Astrocyte of the spinal cord (primary cell): ENCODE measurements at regions not wholly inside any gene's neighbourhood (a gene's known extent, or its start where the extent isn't known, plus 50 kb on each side); places are given as distances from the start of the nearest gene placed in this dataset.

Experiments used
- DNase-seq: peaks from one replicate; pipeline ENCODE4 v3.0.0; 2011; ENCODE audit warnings: low read depth, low spot score
- H3K4me3 ChIP-seq: 2 replicates; pipeline ENCODE4 v1.5.1; 2011; ENCODE audit warnings: low read depth, mild to moderate bottlenecking, low read length, moderate library complexity
- in situ Hi-C: cut with HindIII; loops from 2 replicates; pipeline ENCODE4 v1.10.0; 2017; ENCODE audit warnings: low sequenced_read_pairs
- TF ChIP-seq, protein P1 (sequence below): IDR thresholded peaks from 2 replicates; pipeline ENCODE4 v1.5.1; 2012; ENCODE audit warnings: low read depth, mild to moderate bottlenecking, low read length, inconsistent platforms

DNA sequence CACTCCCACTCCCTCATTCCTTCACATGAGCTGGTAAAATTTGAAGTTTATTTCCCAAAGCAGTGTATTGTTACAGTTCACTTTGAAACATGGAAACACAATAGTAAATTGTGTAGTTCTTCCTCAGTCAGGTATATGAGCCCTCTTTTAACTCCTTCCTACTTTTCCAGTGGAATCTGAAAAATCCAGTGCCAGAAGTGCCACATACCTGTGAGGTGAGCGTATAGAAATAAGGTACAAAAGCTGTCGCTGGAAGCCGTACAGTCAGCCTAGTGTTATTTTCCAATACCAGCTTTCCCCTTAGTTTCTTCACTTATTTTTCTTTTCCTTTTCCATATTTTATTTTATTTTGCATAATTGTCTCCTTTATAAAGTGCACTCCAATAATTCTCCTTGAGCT, 81.7 kb upstream of the CADM2 start:
- H3K4me3 ChIP-seq: no peak overlapping the region
- no peak for DNase-seq
- TF ChIP-seq, protein P1, sequence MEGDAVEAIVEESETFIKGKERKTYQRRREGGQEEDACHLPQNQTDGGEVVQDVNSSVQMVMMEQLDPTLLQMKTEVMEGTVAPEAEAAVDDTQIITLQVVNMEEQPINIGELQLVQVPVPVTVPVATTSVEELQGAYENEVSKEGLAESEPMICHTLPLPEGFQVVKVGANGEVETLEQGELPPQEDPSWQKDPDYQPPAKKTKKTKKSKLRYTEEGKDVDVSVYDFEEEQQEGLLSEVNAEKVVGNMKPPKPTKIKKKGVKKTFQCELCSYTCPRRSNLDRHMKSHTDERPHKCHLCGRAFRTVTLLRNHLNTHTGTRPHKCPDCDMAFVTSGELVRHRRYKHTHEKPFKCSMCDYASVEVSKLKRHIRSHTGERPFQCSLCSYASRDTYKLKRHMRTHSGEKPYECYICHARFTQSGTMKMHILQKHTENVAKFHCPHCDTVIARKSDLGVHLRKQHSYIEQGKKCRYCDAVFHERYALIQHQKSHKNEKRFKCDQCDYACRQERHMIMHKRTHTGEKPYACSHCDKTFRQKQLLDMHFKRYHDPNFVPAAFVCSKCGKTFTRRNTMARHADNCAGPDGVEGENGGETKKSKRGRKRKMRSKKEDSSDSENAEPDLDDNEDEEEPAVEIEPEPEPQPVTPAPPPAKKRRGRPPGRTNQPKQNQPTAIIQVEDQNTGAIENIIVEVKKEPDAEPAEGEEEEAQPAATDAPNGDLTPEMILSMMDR: no peak
- in situ Hi-C loops: no loop called here

DNA sequence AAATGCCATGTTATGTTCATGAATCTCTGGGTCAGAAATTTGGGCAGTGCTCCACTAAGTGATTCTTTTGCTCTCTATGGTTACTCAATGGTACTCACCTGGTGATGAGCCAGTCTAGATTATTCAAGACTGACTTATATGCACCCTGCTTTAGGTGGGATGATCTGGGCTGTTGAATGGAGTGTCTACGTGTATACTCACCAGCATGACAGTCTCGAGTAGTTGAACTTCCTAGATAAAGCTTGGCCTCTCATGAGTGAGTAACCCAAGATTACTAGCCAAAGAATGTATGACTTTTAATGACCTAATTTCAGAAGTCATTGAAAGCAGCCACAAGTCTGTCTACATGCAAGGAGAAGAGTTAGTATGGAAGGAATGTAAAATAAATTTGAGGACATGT, 77.5 kb upstream of the CADM2 start:
- in situ Hi-C loops: no loop called here
- no peak overlapping the region for H3K4me3 ChIP-seq
- TF ChIP-seq, protein P1: no peak
- no peak for DNase-seq

DNA sequence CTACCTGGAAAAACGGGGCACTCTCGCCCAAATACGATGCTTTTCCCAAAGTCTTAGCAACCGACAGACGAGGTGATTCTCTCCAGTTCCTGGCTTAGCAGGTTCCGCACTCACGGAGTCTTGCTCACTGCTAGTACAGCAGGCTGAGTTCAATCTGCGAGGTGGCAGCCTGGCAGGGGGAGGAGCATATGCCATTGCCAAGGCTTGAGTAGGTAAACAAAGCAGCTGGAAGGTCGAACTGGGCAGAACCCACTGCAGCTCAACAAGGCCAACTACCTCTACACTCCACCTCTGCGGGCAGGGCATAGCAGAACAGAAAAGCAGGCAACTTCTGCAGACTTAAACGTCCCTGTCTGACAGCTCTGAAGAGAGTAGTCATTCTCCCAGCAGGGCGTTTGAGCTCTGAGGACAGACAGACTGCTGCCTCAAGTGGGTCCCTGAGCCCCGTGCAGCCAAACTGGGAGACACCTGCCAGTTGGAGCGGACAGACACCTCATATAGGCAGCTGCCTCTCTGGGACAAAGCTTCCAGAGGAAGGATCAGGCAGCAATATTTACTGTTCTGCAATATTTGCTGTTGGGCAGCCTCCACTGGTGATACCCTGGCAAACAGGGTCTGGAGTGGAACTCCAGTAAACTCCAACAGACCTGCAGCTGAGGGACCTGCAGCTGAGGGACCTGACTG, 73.4 kb upstream of the CADM2 start:
- H3K4me3 ChIP-seq: no peak overlapping the region
- in situ Hi-C loops: no loop called here
- TF ChIP-seq, protein P1: no peak
- no peak for DNase-seq

DNA sequence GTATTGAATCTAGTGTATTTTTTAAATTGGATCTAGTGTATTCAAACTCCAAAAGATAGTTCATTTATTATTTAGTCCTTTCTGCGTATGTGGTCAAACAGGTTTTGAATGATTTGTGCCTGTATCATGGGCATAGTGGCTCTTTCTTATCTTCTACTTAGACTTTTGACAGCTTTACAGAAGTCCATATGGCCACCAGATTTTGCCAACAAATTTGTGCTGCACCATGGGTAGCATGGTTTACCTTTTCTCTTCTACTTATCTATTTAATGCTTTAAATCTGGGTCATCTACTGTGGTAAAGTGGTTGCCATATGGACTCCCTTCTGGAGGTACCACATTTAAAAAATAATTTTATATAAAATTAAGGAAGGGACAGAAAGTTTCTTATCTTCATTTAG, 66.9 kb upstream of the CADM2 start:
- TF ChIP-seq, protein P1: no peak
- in situ Hi-C loops: no loop called here
- no peak for DNase-seq
- H3K4me3 ChIP-seq: no peak overlapping the region

DNA sequence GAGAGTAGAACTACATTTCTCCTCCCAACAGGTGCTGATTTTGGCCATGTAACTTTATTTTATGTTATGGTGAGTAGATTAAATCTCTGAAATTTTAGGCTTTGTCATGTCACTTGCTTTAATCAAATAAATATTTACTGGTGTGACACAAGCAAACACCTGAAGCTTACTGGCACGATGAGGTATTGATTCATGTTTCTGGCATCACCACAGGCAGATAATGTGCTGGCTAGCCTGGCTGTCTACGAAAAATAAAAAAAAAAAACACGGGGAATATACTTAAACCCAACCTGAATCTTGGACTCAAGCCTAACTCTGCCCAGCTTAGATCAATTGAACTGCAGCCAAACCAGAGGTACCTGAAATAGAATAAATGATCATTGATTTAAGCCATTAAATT, 65.6 kb upstream of the CADM2 start:
- TF ChIP-seq, protein P1: no peak
- H3K4me3 ChIP-seq: no peak overlapping the region
- in situ Hi-C loops: no loop called here
- no peak for DNase-seq

DNA sequence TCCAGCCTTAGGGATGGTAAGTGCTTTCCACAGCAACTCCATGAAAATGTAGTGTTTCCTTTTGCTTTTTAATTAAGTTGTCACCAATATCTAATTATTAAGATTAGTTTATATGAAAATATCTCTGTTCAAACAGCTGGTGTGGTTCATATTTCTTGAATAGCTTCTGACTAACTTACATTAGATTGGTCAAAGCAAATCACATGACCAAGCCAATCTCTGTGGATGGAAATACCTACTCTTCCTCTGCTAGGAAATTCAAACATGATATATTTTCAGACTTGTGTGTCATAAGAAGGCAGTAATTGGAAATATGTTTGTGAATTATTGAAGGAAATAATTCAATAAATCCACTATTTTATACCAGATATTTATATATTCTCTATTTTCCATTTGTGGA, 54.6 kb upstream of the CADM2 start:
- no peak for DNase-seq
- in situ Hi-C loops: no loop called here
- TF ChIP-seq, protein P1: no peak
- H3K4me3 ChIP-seq: no peak overlapping the region
